H7 (cell line): ENCODE measurements at regions not wholly inside any gene's neighbourhood (a gene's known extent, or its start where the extent isn't known, plus 50 kb on each side); places are given as distances from the start of the nearest gene placed in this dataset.
"Not testable (repeated sequence)": the region's sequence is repeated elsewhere in the genome, so short reads cannot be mapped to it uniquely, and the experiment has no call there.

ENCODE experiments used
- DNase-seq: peaks from one replicate; pipeline ENCODE4 v3.0.0; 2012
- H3K27me3 ChIP-seq: 2 replicates; pipeline ENCODE4 v1.6.0; 2011; ENCODE audit warnings: mild to moderate bottlenecking, low read length; ENCODE audit not compliant: control insufficient read depth, insufficient read depth
- H3K36me3 ChIP-seq: replicated peaks from 2 replicates; pipeline ENCODE4 v1.5.1; 2011; ENCODE audit warnings: low read length; ENCODE audit not compliant: control insufficient read depth, insufficient read depth
- H3K4me3 ChIP-seq: 2 replicates; pipeline ENCODE4 v1.5.1; 2011; ENCODE audit warnings: low read depth, mild to moderate bottlenecking, control low read depth, low read length, moderate library complexity; ENCODE audit not compliant: insufficient read depth

GRCh38 chr1:203985044-203985443 lies 87.9 kb upstream of the SOX13 start:
- no peak overlapping the region for H3K4me3 ChIP-seq
- DNase-seq: peak; percentile 42
- no peaks in the 10 kb centered on the region for H3K27me3 ChIP-seq
- H3K36me3 ChIP-seq: no peaks in the 10 kb centered on the region

GRCh38 chr1:203985676-203986075 lies 87.2 kb upstream of the SOX13 start:
- no peaks in the 10 kb centered on the region for H3K36me3 ChIP-seq
- DNase-seq: no peak
- H3K4me3 ChIP-seq: no peak overlapping the region
- no peaks in the 10 kb centered on the region for H3K27me3 ChIP-seq

GRCh38 chr1:203986887-203987461 lies 85.9 kb upstream of the SOX13 start:
- Histone ChIP-seq H3K27me3 (no peaks in the 10 kb centered on the region), H3K4me3 (no peak overlapping the region), H3K36me3 (no peaks in the 10 kb centered on the region)
- DNase-seq: no peak

- Histone ChIP-seq H3K27me3 (peaks cover 5% of the 10 kb centered on the region; the same call in 1 of the 2 replicates), H3K36me3 (no peaks in the 10 kb centered on the region), H3K4me3 (no peak overlapping the region)
- no peak for DNase-seq
Observed at GRCh38 chr1:203990118-203990517, 82.8 kb upstream of the SOX13 start.

- Histone ChIP-seq H3K27me3 (peaks cover 5% of the 10 kb centered on the region; the same call in 1 of the 2 replicates), H3K36me3 (no peaks in the 10 kb centered on the region), H3K4me3 (no peak overlapping the region)
- no peak for DNase-seq
Observed at GRCh38 chr1:203992440-203992839, 80.5 kb upstream of the SOX13 start.

GRCh38 chr1:203993256-203993655 lies 79.7 kb upstream of the SOX13 start:
- Histone ChIP-seq H3K36me3 (no peaks in the 10 kb centered on the region), H3K27me3 (peaks cover 9% of the 10 kb centered on the region), H3K4me3 (no peak overlapping the region)
- no peak for DNase-seq

GRCh38 chr1:203995228-203995627 lies 77.7 kb upstream of the SOX13 start:
- DNase-seq: no peak
- H3K4me3 ChIP-seq: no peak overlapping the region
- no peaks in the 10 kb centered on the region for H3K36me3 ChIP-seq
- H3K27me3 ChIP-seq: peaks cover 9% of the 10 kb centered on the region

GRCh38 chr1:203996126-203996525 lies 76.8 kb upstream of the SOX13 start:
- H3K27me3 ChIP-seq: peaks cover 9% of the 10 kb centered on the region
- peak; percentile 24 for DNase-seq
- no peak overlapping the region for H3K4me3 ChIP-seq

GRCh38 chr1:203998571-203998970 lies 74.3 kb upstream of the SOX13 start:
- DNase-seq, H3K4me3 ChIP-seq, H3K27me3 ChIP-seq, H3K36me3 ChIP-seq: not testable (repeated sequence)

More at GRCh38 chr1:203996126-203996525, 76.8 kb upstream of the SOX13 start:
- no peaks in the 10 kb centered on the region for H3K36me3 ChIP-seq

GRCh38 chr1:203999618-204000017 lies 73.3 kb upstream of the SOX13 start:
- Histone ChIP-seq H3K27me3 (peaks cover 7% of the 10 kb centered on the region), H3K4me3 (no peak overlapping the region), H3K36me3 (no peaks in the 10 kb centered on the region)
- no peak for DNase-seq

- H3K4me3 ChIP-seq: no peak overlapping the region
- peaks cover 4% of the 10 kb centered on the region; the same call in 1 of the 2 replicates for H3K27me3 ChIP-seq
- no peak for DNase-seq
- H3K36me3 ChIP-seq: no peaks in the 10 kb centered on the region
Observed at GRCh38 chr1:204001166-204001901, 71.6 kb upstream of the SOX13 start.

- Histone ChIP-seq H3K27me3 (peaks cover 3% of the 10 kb centered on the region; the same call in 1 of the 2 replicates), H3K4me3 (no peak overlapping the region), H3K36me3 (no peaks in the 10 kb centered on the region)
- no peak for DNase-seq
Observed at GRCh38 chr1:204002614-204003013, 70.3 kb upstream of the SOX13 start.

- DNase-seq: no peak
- H3K36me3 ChIP-seq: no peaks in the 10 kb centered on the region
- H3K27me3 ChIP-seq: no peaks in the 10 kb centered on the region
- no peak overlapping the region for H3K4me3 ChIP-seq
Observed at GRCh38 chr1:204003536-204003935, 69.4 kb upstream of the SOX13 start.

- H3K4me3 ChIP-seq: no peak overlapping the region
- no peaks in the 10 kb centered on the region for H3K36me3 ChIP-seq
- H3K27me3 ChIP-seq: no peaks in the 10 kb centered on the region
- DNase-seq: no peak
Observed at GRCh38 chr1:204011426-204011825, 61.5 kb upstream of the SOX13 start.

- DNase-seq: no peak
- H3K27me3 ChIP-seq: no peaks in the 10 kb centered on the region
Observed at GRCh38 chr1:204013052-204013451, 59.9 kb upstream of the SOX13 start.

More at GRCh38 chr1:204013052-204013451, 59.9 kb upstream of the SOX13 start:
- Histone ChIP-seq H3K4me3 (no peak overlapping the region), H3K36me3 (no peaks in the 10 kb centered on the region)
